GM23248 (cell line): ENCODE measurements at regions not wholly inside any gene's neighbourhood (a gene's known extent, or its start where the extent isn't known, plus 50 kb on each side); places are given as distances from the start of the nearest gene placed in this dataset.
A peak's percentile ranks its signal among the peaks of the same experiment; 100 is the strongest.

Experiments
- DNase-seq: peaks from one replicate; pipeline ENCODE4 v3.0.0-alpha.2; 2015
- H2AFZ ChIP-seq: fragments of 200-600 bp; sonication (generic); 2 replicates; pipeline ENCODE4 v1.6.1; 2016; ENCODE audit warnings: antibody characterized with exemption
- H3F3A ChIP-seq: fragments of 200-600 bp; sonication (generic); 2 replicates; pipeline ENCODE4 v1.6.1; 2016; ENCODE audit warnings: mild to moderate bottlenecking, antibody characterized with exemption, mixed run types; ENCODE audit not compliant: insufficient read depth
- H3K27ac ChIP-seq: fragments of 200-600 bp; sonication (generic); 2 replicates; pipeline ENCODE4 v1.5.1; 2016; ENCODE audit warnings: mild to moderate bottlenecking
- H3K27me3 ChIP-seq: fragments of 200-600 bp; sonication (generic); replicated peaks from 2 replicates; pipeline ENCODE4 v1.6.1; 2016; ENCODE audit warnings: mild to moderate bottlenecking; ENCODE audit not compliant: insufficient read depth
- H3K36me3 ChIP-seq: fragments of 200-600 bp; sonication (generic); 2 replicates; pipeline ENCODE4 v1.6.1; 2016; ENCODE audit warnings: low read depth, mild to moderate bottlenecking
- H3K4me1 ChIP-seq: fragments of 200-600 bp; sonication (generic); 2 replicates; pipeline ENCODE4 v1.6.1; 2016; ENCODE audit warnings: mild to moderate bottlenecking; ENCODE audit not compliant: insufficient read depth
- H3K4me2 ChIP-seq: fragments of 200-600 bp; sonication (generic); one replicate; pipeline ENCODE4 v1.6.1; 2016; ENCODE audit warnings: mild to moderate bottlenecking; ENCODE audit not compliant: unreplicated experiment
- H3K4me3 ChIP-seq: fragments of 200-600 bp; sonication (generic); 2 replicates; pipeline ENCODE4 v1.5.1; 2016; ENCODE audit warnings: mild to moderate bottlenecking
- H3K79me2 ChIP-seq: fragments of 200-600 bp; sonication (generic); 2 replicates; pipeline ENCODE4 v1.6.1; 2016; ENCODE audit warnings: mild to moderate bottlenecking; ENCODE audit not compliant: insufficient read depth
- H3K9ac ChIP-seq: fragments of 200-600 bp; sonication (generic); 2 replicates; pipeline ENCODE4 v1.6.1; 2016; ENCODE audit warnings: mild to moderate bottlenecking
- H3K9me2 ChIP-seq: fragments of 200-600 bp; sonication (generic); 2 replicates; pipeline ENCODE4 v1.6.1; 2016; ENCODE audit warnings: mixed run types, mild to moderate bottlenecking, moderate library complexity; ENCODE audit not compliant: insufficient read depth
- H3K9me3 ChIP-seq: fragments of 200-600 bp; sonication (generic); one replicate; pipeline ENCODE4 v1.6.1; 2017; ENCODE audit warnings: low read depth
- H4K20me1 ChIP-seq: fragments of 200-600 bp; sonication (generic); 2 replicates; pipeline ENCODE4 v1.6.0; 2016; ENCODE audit not compliant: insufficient read depth
- EZH2 ChIP-seq: fragments of 200-600 bp; sonication (generic); IDR thresholded peaks from 2 replicates; pipeline ENCODE4 v1.6.1; 2018; ENCODE audit warnings: antibody characterized with exemption, mild to moderate bottlenecking; ENCODE audit not compliant: insufficient read depth, poor library complexity, severe bottlenecking
- EZH2phosphoT487 ChIP-seq: fragments of 200-600 bp; sonication (generic); IDR thresholded peaks from 2 replicates; pipeline ENCODE4 v1.6.1; 2018; ENCODE audit warnings: antibody characterized with exemption, moderate library complexity, mild to moderate bottlenecking, low read depth; ENCODE audit not compliant: insufficient read depth
- WGBS, 2 experiments: methylation state at CpG; one replicate each; pipeline ENCODE4 v1.1.6; 2015 to 2017; ENCODE audit warnings: low lambda C conversion rate in 2 of 2, low coverage in 1 of 2; ENCODE audit errors: missing lambda C conversion rate in 2 of 2; 5-methylcytosine and 5-hydroxymethylcytosine counted together
- in situ Hi-C: fragments of 300-500 bp; cut with MboI; formaldehyde crosslinking; loops from 2 replicates; pipeline ENCODE4 v1.15.0; 2020

DNA sequence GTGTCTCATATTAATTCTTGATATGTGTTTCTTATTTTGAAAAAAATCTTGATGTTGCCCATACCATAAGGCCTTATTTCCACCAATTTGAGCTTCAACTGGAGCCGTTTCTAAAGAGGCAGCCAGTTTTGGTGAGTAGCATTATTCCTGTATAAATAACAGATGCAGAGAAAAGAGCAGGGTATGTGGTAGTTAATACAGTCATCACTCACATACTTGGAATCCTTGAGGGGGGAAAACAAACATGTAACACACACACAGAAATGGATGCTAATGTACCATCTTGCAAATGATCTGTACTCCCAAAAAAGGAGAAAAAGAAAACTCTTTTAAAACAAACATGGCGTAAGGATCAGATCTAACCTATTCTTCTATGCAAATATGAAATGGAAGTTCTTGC lies 389.7 kb downstream of the GPM6A start:
- no peak for TF ChIP-seq EZH2
- no peak for TF ChIP-seq EZH2phosphoT487
- H3K9me2 ChIP-seq: no peaks in the 10 kb centered on the region
- H3F3A ChIP-seq: peaks cover 44% of the 10 kb centered on the region
- no peak overlapping the region for H3K4me2 ChIP-seq
- no peak overlapping the region for H3K4me3 ChIP-seq
- H3K36me3 ChIP-seq: no peaks in the 10 kb centered on the region
- no peaks in the 10 kb centered on the region for H3K79me2 ChIP-seq
- no peaks in the 10 kb centered on the region for H4K20me1 ChIP-seq
- no peak overlapping the region for H3K9ac ChIP-seq
- H3K27ac ChIP-seq: peak overlapping the region; percentile 97
- in situ Hi-C loops: no loop called here
- no peaks in the 10 kb centered on the region for H3K27me3 ChIP-seq
- peaks cover 65% of the 10 kb centered on the region for H3K4me1 ChIP-seq
- no peaks in the 10 kb centered on the region for H3K9me3 ChIP-seq
- 65% methylated on average over 2 of the region's 2 CpGs for WGBS, 2 experiments
- H2AFZ ChIP-seq: peak overlapping the region; percentile 50
- peak; percentile 46 for DNase-seq

DNA sequence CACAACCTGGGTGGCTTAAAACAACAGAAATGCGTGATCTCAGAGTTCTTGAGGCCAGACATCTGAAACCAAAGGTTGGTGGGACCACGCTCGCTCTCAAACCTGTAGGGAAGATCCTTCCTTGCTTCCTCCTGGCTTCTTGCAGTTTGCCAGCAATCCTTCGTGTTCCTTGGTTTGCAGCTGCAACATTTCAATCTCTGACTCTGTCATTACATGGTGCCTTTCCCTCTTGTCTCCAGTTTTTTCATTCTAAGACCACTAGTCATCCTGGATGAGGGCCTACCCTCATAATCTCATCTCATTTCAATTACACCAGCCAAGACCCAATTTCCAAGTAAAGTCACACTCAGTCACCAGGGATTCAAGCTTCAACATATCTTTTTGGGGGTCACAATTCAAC lies 388.0 kb downstream of the GPM6A start:
- H3F3A ChIP-seq: peaks cover 32% of the 10 kb centered on the region
- H3K9ac ChIP-seq: no peak overlapping the region
- no peaks in the 10 kb centered on the region for H3K79me2 ChIP-seq
- H3K4me1 ChIP-seq: peaks cover 50% of the 10 kb centered on the region
- H3K4me3 ChIP-seq: no peak overlapping the region
- no peaks in the 10 kb centered on the region for H3K36me3 ChIP-seq
- WGBS, 2 experiments: 51 to 74% methylated on average over 4 of the region's 4 CpGs
- H3K9me3 ChIP-seq: no peaks in the 10 kb centered on the region
- H3K9me2 ChIP-seq: no peaks in the 10 kb centered on the region
- no peak overlapping the region for H3K27ac ChIP-seq
- H3K27me3 ChIP-seq: no peaks in the 10 kb centered on the region
- no peaks in the 10 kb centered on the region for H4K20me1 ChIP-seq
- DNase-seq: peak; percentile 30
- TF ChIP-seq EZH2phosphoT487 (no peak), EZH2 (no peak)
- in situ Hi-C loops: no loop called here
- H3K4me2 ChIP-seq: no peak overlapping the region
- H2AFZ ChIP-seq: peak overlapping the region; percentile 36; the same call in 1 of the 2 replicates

DNA sequence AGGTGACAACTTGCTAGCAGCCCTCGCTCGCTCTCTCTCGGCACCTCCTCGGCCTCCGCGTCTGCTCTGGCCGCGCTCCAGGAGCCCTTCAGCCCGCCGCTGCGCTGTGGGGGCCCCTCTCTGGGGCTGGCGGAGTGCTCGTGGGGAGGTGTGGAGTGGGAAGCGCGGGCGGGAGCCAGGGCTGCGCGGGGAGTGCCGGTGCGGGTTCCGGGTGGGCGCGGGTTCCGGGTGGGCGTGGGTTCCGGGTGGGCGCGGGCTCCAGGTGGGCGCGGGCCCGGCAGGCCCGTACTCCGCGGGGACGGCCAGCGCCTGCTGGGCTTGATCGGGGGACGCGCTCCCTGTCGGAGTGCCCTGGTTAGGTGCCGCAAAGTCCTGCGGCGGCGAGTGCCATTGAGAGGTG lies 384.3 kb downstream of the GPM6A start:
- no peak for TF ChIP-seq EZH2
- no peak for TF ChIP-seq EZH2phosphoT487
- H3K9me2 ChIP-seq: no peaks in the 10 kb centered on the region
- H3K4me2 ChIP-seq: no peak overlapping the region
- 89% methylated on average over 10 to 33 of the region's 44 CpGs for WGBS, 2 experiments
- H3F3A ChIP-seq: peaks cover 8% of the 10 kb centered on the region
- no peaks in the 10 kb centered on the region for H3K79me2 ChIP-seq
- H3K27ac ChIP-seq: no peak overlapping the region
- H3K36me3 ChIP-seq: no peaks in the 10 kb centered on the region
- no peaks in the 10 kb centered on the region for H3K9me3 ChIP-seq
- in situ Hi-C loops: no loop called here
- DNase-seq: no peak
- H3K27me3 ChIP-seq: no peaks in the 10 kb centered on the region
- H3K4me1 ChIP-seq: peaks cover 16% of the 10 kb centered on the region
- H3K9ac ChIP-seq: no peak overlapping the region
- H3K4me3 ChIP-seq: no peak overlapping the region
- H2AFZ ChIP-seq: no peak overlapping the region
- no peaks in the 10 kb centered on the region for H4K20me1 ChIP-seq

DNA sequence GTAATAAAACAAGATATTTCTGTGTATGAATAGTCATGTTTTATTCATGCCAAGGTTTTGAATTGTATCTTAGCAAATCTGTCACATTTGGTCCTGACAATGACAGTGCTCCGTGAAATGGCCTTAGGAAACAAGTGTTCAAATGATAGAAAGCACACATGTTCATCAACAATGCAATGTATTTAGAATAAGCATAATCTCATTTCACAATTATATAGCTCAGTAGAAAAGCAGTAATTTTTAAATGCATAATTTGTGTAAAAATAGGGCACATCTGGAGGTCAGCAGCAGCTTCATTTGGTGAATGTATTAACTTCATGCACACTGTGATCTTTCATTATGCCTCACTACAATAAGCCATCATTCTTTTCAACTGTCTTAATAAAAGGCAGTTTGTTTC lies 380.4 kb downstream of the GPM6A start:
- TF ChIP-seq EZH2: no peak
- TF ChIP-seq EZH2phosphoT487: no peak
- Histone ChIP-seq H3K27ac (no peak overlapping the region), H3K4me1 (no peaks in the 10 kb centered on the region), H3K27me3 (no peaks in the 10 kb centered on the region), H3K9me3 (no peaks in the 10 kb centered on the region), H3F3A (no peaks in the 10 kb centered on the region), H2AFZ (no peak overlapping the region), H3K79me2 (no peaks in the 10 kb centered on the region), H3K4me2 (no peak overlapping the region), H3K36me3 (no peaks in the 10 kb centered on the region), H3K4me3 (no peak overlapping the region), H4K20me1 (no peaks in the 10 kb centered on the region), H3K9me2 (no peaks in the 10 kb centered on the region), H3K9ac (no peak overlapping the region)
- DNase-seq: no peak
- in situ Hi-C loops: no loop called here
- WGBS, 2 experiments: 9 to 26% methylated on average over 1 of the region's 1 CpG

DNA sequence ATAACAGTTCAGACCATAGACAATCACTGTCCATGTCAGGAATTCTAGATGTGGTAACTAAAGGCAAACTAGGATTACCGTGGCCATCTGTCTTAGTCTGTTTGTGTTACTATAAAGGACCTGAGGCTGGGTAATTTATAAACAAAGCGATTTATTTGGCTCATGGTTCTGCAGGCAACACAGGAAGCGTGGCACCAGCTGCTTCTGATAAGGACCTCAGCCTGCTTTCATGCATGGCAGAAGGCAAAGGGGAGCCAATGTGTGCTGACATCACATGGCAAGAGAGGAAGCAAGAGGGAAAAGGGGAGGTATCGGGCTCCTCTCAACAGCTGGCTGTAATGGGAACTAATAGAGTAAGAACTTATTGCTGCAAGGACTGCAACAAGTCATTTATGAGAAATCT lies 376.7 kb downstream of the GPM6A start:
- H3K36me3 ChIP-seq: no peaks in the 10 kb centered on the region
- H3K9me3 ChIP-seq: no peaks in the 10 kb centered on the region
- H3K4me1 ChIP-seq: no peaks in the 10 kb centered on the region
- H3K4me2 ChIP-seq: no peak overlapping the region
- no peaks in the 10 kb centered on the region for H3F3A ChIP-seq
- no peak overlapping the region for H3K9ac ChIP-seq
- in situ Hi-C loops: no loop called here
- no peaks in the 10 kb centered on the region for H3K9me2 ChIP-seq
- WGBS, 2 experiments: 65 to 66% methylated on average over 4 of the region's 4 CpGs
- H3K27ac ChIP-seq: no peak overlapping the region
- no peaks in the 10 kb centered on the region for H4K20me1 ChIP-seq
- H2AFZ ChIP-seq: no peak overlapping the region
- no peak for TF ChIP-seq EZH2phosphoT487
- no peak for TF ChIP-seq EZH2
- no peaks in the 10 kb centered on the region for H3K79me2 ChIP-seq
- no peak for DNase-seq
- no peak overlapping the region for H3K4me3 ChIP-seq
- no peaks in the 10 kb centered on the region for H3K27me3 ChIP-seq
